ENCODE measurements at regions not wholly inside any gene's neighbourhood (a gene's known extent, or its start where the extent isn't known, plus 50 kb on each side); places are given as distances from the start of the nearest gene placed in this dataset.

DNA sequence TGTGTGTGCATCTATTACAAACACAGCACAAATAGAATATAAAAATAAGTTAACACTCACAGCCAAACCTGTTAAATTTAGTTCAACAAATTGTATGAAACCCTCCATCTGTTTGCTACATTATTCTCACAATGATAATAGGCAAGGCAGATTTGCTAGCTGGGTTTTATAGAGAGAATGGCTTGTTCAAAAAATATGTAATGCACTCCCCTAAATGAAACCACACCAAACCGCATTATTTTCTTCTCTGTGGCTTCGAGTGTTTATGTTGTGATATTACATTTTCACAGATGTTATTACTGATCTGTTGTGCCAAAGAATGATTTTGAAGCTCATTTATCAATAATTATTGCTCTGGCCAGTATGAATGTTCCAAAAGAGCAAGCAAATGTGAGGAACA lies 92.9 kb downstream of the SPATA31D1 start:
- DNase-seq (ENCODE audit: low read depth), result no peak
- no peak overlapping the region for H3K4me3 ChIP-seq (ENCODE audit: low read length)
- TF ChIP-seq, protein P1, sequence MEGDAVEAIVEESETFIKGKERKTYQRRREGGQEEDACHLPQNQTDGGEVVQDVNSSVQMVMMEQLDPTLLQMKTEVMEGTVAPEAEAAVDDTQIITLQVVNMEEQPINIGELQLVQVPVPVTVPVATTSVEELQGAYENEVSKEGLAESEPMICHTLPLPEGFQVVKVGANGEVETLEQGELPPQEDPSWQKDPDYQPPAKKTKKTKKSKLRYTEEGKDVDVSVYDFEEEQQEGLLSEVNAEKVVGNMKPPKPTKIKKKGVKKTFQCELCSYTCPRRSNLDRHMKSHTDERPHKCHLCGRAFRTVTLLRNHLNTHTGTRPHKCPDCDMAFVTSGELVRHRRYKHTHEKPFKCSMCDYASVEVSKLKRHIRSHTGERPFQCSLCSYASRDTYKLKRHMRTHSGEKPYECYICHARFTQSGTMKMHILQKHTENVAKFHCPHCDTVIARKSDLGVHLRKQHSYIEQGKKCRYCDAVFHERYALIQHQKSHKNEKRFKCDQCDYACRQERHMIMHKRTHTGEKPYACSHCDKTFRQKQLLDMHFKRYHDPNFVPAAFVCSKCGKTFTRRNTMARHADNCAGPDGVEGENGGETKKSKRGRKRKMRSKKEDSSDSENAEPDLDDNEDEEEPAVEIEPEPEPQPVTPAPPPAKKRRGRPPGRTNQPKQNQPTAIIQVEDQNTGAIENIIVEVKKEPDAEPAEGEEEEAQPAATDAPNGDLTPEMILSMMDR (conservative IDR thresholded peaks at IDR 0.05; ENCODE audit: low read depth, low read length), result no peak

DNA sequence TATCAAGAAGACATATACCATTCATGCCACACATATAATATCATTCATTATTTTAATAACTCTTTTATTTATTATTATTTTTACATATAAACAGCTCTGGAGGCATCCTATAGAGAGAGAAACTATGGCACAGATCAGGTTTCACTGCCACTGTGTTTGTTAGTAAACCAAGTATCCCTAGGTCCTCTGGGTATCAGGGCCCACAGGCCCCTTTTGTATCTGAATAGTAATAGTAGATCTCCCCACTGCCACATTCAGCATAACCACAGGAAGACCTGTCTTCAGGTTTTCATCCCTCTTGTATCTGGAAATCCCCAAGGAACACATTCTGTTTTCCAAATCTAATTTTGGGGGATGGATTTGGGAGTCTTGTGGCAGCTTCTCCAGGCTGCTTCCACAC lies 94.0 kb downstream of the SPATA31D1 start:
- H3K4me3 ChIP-seq (ENCODE audit: low read length), result no peak overlapping the region
- TF ChIP-seq, protein P1 (conservative IDR thresholded peaks at IDR 0.05; ENCODE audit: low read depth, low read length), result no peak
- DNase-seq (ENCODE audit: low read depth), result no peak

DNA sequence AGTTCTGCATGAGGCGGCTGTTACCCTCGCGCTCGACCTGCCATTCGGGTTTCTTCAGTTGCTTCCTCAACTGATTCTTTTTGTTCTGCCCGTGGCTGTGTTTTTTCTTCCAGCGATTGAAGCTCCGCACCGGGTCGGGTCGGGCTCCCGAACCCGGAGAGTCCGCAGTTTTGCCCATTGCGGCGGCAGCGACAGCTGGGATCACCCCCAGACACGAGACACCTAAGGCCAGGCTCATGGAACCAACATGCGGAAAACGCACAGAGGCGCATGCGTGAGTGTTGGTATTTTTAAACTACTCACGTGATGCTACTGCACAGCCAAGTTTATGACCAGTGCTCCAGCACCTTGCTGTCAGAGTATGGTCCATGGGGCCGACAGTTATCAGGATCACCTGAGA lies 100.0 kb downstream of the SPATA31D1 start:
- no peak overlapping the region for H3K4me3 ChIP-seq (ENCODE audit: low read length)
- no peak for DNase-seq (ENCODE audit: low read depth)
- TF ChIP-seq, protein P1 (conservative IDR thresholded peaks at IDR 0.05; ENCODE audit: low read depth, low read length), result no peak

DNA sequence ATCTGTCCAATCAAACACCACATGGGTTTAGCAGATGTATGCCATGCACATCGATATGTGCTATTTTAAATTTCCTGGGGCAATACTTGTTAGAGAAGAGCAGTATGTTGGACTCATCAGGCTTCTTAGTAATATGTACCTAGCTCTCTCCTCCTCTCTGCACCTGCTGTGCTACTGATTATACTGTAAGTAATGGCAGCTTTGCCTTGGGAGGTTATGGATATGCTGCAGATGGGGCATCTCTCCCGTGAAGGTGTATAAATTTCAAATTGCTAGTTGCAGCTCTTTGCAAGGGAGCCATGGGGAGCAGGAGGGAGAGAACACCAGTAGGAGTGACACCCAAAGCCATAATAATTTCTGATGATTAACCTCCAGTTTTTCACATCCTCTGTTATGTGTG lies 101.5 kb downstream of the SPATA31D1 start:
- H3K4me3 ChIP-seq (ENCODE audit: low read length), result no peak overlapping the region
- no peak for DNase-seq (ENCODE audit: low read depth)
- TF ChIP-seq, protein P1 (conservative IDR thresholded peaks at IDR 0.05; ENCODE audit: low read depth, low read length), result no peak

DNA sequence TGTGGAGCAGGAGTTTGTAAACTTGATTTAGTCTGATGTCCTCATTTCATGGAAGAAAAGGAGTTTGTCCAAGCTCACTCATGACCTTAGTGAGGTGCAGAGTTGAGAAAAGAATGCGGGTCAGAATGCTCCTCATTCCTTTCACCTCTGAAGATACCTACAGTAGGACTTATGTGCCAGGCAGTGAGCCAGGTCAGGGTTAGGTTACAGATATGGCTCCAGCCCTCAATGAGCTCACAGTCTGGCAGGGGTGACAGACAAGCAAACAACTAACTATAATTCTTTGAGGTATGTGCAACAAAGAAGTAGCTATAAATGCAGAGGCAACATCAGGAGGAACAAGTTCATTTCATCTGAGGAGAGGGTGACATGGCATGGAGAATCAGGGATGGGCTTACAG lies 102.5 kb downstream of the SPATA31D1 start:
- TF ChIP-seq, protein P1 (conservative IDR thresholded peaks at IDR 0.05; ENCODE audit: low read depth, low read length), result no peak
- H3K4me3 ChIP-seq (ENCODE audit: low read length), result no peak overlapping the region
- peak; percentile 37 for DNase-seq (ENCODE audit: low read depth)

DNA sequence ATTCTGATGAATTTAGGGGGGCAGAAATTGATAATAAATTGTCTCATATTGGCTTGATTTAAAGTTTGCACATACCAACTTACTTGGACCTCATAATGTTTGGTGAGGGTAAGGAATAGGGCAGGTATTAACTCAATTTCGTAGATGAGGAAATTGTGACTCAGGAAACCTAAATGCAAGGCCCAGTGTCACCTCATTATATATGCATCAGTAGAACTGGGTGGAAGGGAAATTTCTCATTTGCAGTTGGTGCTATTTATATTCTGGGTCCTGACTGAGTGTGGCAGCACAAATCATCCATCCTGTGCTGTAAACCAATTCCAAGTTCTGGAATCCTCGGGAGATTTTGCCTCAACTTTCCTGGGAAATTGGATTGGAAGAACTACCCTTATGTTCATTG lies 103.0 kb downstream of the SPATA31D1 start:
- DNase-seq (ENCODE audit: low read depth), result no peak
- H3K4me3 ChIP-seq (ENCODE audit: low read length), result no peak overlapping the region

DNA sequence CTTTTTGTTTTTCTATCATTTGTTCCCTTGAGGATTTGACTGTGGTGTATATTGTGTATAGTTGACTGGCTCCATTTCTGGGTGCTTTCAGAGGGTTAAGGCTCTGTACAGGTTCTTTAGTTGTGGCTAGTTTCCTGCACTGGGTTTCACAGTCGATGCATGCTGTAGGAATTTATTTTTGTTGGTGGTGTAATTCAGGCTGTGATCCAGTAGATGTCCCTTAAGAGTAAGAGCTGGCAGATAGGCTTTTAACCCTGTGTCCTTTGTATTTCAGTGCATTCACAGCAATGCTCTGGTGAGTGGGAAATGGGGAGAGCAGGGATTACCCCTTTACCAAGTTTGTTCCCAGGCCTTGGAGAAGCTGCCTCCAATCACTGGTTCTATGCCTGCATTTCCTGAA lies 112.9 kb downstream of the SPATA31D1 start:
- no peak overlapping the region for H3K4me3 ChIP-seq (ENCODE audit: low read length)
- DNase-seq (ENCODE audit: low read depth), result no peak
- TF ChIP-seq, protein P1 (conservative IDR thresholded peaks at IDR 0.05; ENCODE audit: low read depth, low read length), result peak; percentile 17

More for the DNA sequence above, 103.0 kb downstream of the SPATA31D1 start:
- TF ChIP-seq, protein P1 (conservative IDR thresholded peaks at IDR 0.05; ENCODE audit: low read depth, low read length), result no peak
